Right cardiac atrium (tissue), 5 donors: ENCODE measurements at regions not wholly inside any gene's neighbourhood (a gene's known extent, or its start where the extent isn't known, plus 50 kb on each side); places are given as distances from the start of the nearest gene placed in this dataset.
"Not testable (repeated sequence)": the region's sequence is repeated elsewhere in the genome, so short reads cannot be mapped to it uniquely, and the experiment has no call there.

Experiments used
- ATAC-seq, 2 donors: fragments of 200-7000 bp; cut with Tn5 transposase; one replicate each; pipeline versions ENCODE4 v1.8.0 to v1.9.1; 2020; ENCODE audit warnings: moderate library complexity in 2 of 2, mild to moderate bottlenecking in 1 of 2
- DNase-seq, 3 donors: peaks; one replicate each; pipeline ENCODE4 v3.0.0-alpha.2; 2020
- H3K27ac ChIP-seq: one replicate; pipeline ENCODE4 v1.5.1; 2013; ENCODE audit warnings: mild to moderate bottlenecking, low read length, control low read depth, moderate library complexity
- H3K27me3 ChIP-seq: one replicate; pipeline ENCODE4 v1.6.1; 2013; ENCODE audit not compliant: control insufficient read depth, insufficient read depth
- H3K4me1 ChIP-seq: one replicate; pipeline ENCODE4 v1.6.1; 2013; ENCODE audit warnings: low read length; ENCODE audit not compliant: control insufficient read depth, insufficient read depth
- H3K4me3 ChIP-seq: one replicate; pipeline ENCODE4 v1.5.1; 2013; ENCODE audit warnings: low read length, control low read depth
- H3K9me3 ChIP-seq: one replicate; pipeline ENCODE4 v1.6.1; 2013; ENCODE audit warnings: low read length; ENCODE audit not compliant: control insufficient read depth
- WGBS: extraction: QIAGEN DNeasy Blood & Tissue Kit; methylation state at CpG from one replicate; pipeline ENCODE4 v1.1.7; 2013; 5-methylcytosine and 5-hydroxymethylcytosine counted together
- intact Hi-C, 4 donors: fragments of 100-400 bp; cut with DNase I; formaldehyde crosslinking; loops; one replicate each; pipeline versions ENCODE4 v1.11.0 to v1.14.0; 2022 to 2023
- donor health status: healthy with polysubstance abuse.
- donor health status: DM: no; HTN: yes; CAD: no.
- donor health status: DM: no; HTN: no; CAD: no.
- donor health status: DM: no; HTN: yes; CAD: no; lungs with severe emphysema.
- donor health status: DM: yes; HTN: yes; CAD: no.

- Histone ChIP-seq H3K4me1 (no peaks in the 10 kb centered on the region), H3K27me3 (no peaks in the 10 kb centered on the region), H3K9me3 (peaks cover 12% of the 10 kb centered on the region), H3K4me3 (no peak overlapping the region), H3K27ac (no peak overlapping the region)
- ATAC-seq: no peak
- no peak for DNase-seq
- intact Hi-C loops: no loop called here
- WGBS: 74% methylated on average over 1 of the region's 1 CpG
Measured at GRCh38 chr2:31698722-31699121, 118.0 kb upstream of the SRD5A2 start.

GRCh38 chr2:31696068-31696467, 115.3 kb upstream of the SRD5A2 start:
- Histone ChIP-seq H3K9me3 (peaks cover 16% of the 10 kb centered on the region), H3K27ac (no peak overlapping the region), H3K27me3 (no peaks in the 10 kb centered on the region), H3K4me3 (no peak overlapping the region), H3K4me1 (no peaks in the 10 kb centered on the region)
- intact Hi-C loops: no loop called here
- ATAC-seq (no peak), DNase-seq (no peak)
- 81% methylated on average over 1 of the region's 1 CpG for WGBS

- Histone ChIP-seq H3K4me3 (no peak overlapping the region), H3K9me3 (peaks cover 19% of the 10 kb centered on the region), H3K27ac (no peak overlapping the region), H3K4me1 (no peaks in the 10 kb centered on the region), H3K27me3 (no peaks in the 10 kb centered on the region)
- ATAC-seq (no peak), DNase-seq (no peak)
- WGBS: 45% methylated on average over 3 of the region's 3 CpGs
- intact Hi-C loops: no loop called here
Measured at GRCh38 chr2:31694444-31694843, 113.7 kb upstream of the SRD5A2 start.

- no peak for DNase-seq
- WGBS: 77% methylated on average over 3 of the region's 3 CpGs
- no peaks in the 10 kb centered on the region for H3K4me1 ChIP-seq
Measured at GRCh38 chr2:31693882-31694281, 113.1 kb upstream of the SRD5A2 start.

GRCh38 chr2:31688282-31688681, 107.5 kb upstream of the SRD5A2 start:
- peaks cover 6% of the 10 kb centered on the region for H3K9me3 ChIP-seq
- H3K27ac ChIP-seq: no peak overlapping the region
- intact Hi-C loops: no loop called here

More at GRCh38 chr2:31693882-31694281, 113.1 kb upstream of the SRD5A2 start:
- H3K27ac ChIP-seq: no peak overlapping the region
- H3K27me3 ChIP-seq: no peaks in the 10 kb centered on the region
- intact Hi-C loops: no loop called here
- H3K4me3 ChIP-seq: no peak overlapping the region
- ATAC-seq: no peak
- H3K9me3 ChIP-seq: peaks cover 18% of the 10 kb centered on the region

GRCh38 chr2:31683506-31683905, 102.8 kb upstream of the SRD5A2 start:
- intact Hi-C loops, H3K4me3 ChIP-seq, H3K27me3 ChIP-seq, H3K27ac ChIP-seq, H3K9me3 ChIP-seq, H3K4me1 ChIP-seq, ATAC-seq, DNase-seq: not testable (repeated sequence)
- 39% methylated on average over 4 of the region's 4 CpGs for WGBS

More at GRCh38 chr2:31688282-31688681, 107.5 kb upstream of the SRD5A2 start:
- Histone ChIP-seq H3K4me3 (no peak overlapping the region), H3K4me1 (no peaks in the 10 kb centered on the region), H3K27me3 (no peaks in the 10 kb centered on the region)
- ATAC-seq (no peak), DNase-seq (no peak)
- 43% methylated on average over 4 of the region's 4 CpGs for WGBS

GRCh38 chr2:31675485-31675901, 94.8 kb upstream of the SRD5A2 start:
- no peak overlapping the region for H3K4me3 ChIP-seq

GRCh38 chr2:31674446-31674845, 93.7 kb upstream of the SRD5A2 start:
- 71% methylated on average over 2 of the region's 2 CpGs for WGBS
- H3K27ac ChIP-seq: no peak overlapping the region
- H3K4me1 ChIP-seq: no peaks in the 10 kb centered on the region
- H3K9me3 ChIP-seq: no peaks in the 10 kb centered on the region
- H3K27me3 ChIP-seq: no peaks in the 10 kb centered on the region
- H3K4me3 ChIP-seq: no peak overlapping the region
- intact Hi-C loops: no loop called here
- no peak for DNase-seq
- no peak for ATAC-seq

More at GRCh38 chr2:31675485-31675901, 94.8 kb upstream of the SRD5A2 start:
- Histone ChIP-seq H3K4me1 (no peaks in the 10 kb centered on the region), H3K27ac (no peak overlapping the region), H3K9me3 (no peaks in the 10 kb centered on the region), H3K27me3 (no peaks in the 10 kb centered on the region)
- intact Hi-C loops: no loop called here
- 51% methylated on average over 3 of the region's 3 CpGs for WGBS
- DNase-seq: no peak
- ATAC-seq: no peak

GRCh38 chr2:31666878-31667277, 86.1 kb upstream of the SRD5A2 start:
- ATAC-seq (no peak), DNase-seq (no peak)
- intact Hi-C loops: no loop called here
- no peaks in the 10 kb centered on the region for H3K4me1 ChIP-seq
- H3K4me3 ChIP-seq: no peak overlapping the region
- H3K9me3 ChIP-seq: no peaks in the 10 kb centered on the region
- no peak overlapping the region for H3K27ac ChIP-seq
- no peaks in the 10 kb centered on the region for H3K27me3 ChIP-seq
- 26% methylated on average over 1 of the region's 1 CpG for WGBS

GRCh38 chr2:31664949-31665724, 84.4 kb upstream of the SRD5A2 start:
- no peaks in the 10 kb centered on the region for H3K4me1 ChIP-seq
- ATAC-seq (no peak), DNase-seq (no peak)
- WGBS: 73% methylated on average over 2 of the region's 2 CpGs
- H3K27ac ChIP-seq: no peak overlapping the region
- no peaks in the 10 kb centered on the region for H3K9me3 ChIP-seq
- no peak overlapping the region for H3K4me3 ChIP-seq
- H3K27me3 ChIP-seq: no peaks in the 10 kb centered on the region
- intact Hi-C loops: no loop called here

- intact Hi-C loops: no loop called here
- DNase-seq (no peak), ATAC-seq (no peak)
- Histone ChIP-seq H3K4me3 (no peak overlapping the region), H3K4me1 (no peaks in the 10 kb centered on the region), H3K9me3 (no peaks in the 10 kb centered on the region), H3K27me3 (no peaks in the 10 kb centered on the region), H3K27ac (no peak overlapping the region)
- 65% methylated on average over 2 of the region's 2 CpGs for WGBS
Measured at GRCh38 chr2:31660812-31661335, 80.1 kb upstream of the SRD5A2 start.
